DMS114 treated with DMSO at 0.1 percent for 48 hours (cell line): ENCODE measurements at regions not wholly inside any gene's neighbourhood (a gene's known extent, or its start where the extent isn't known, plus 50 kb on each side); places are given as distances from the start of the nearest gene placed in this dataset.
"Not testable (repeated sequence)": the region's sequence is repeated elsewhere in the genome, so short reads cannot be mapped to it uniquely, and the experiment has no call there.

ENCODE experiments used
- DNase-seq: peaks from one replicate; lab custom pipeline; 2025; ENCODE audit not compliant: unreplicated experiment; lab: John Stamatoyannopoulos, UW

GRCh38 chr2:8367833-8368232 lies 314.0 kb upstream of the ID2 start:
- no peak for DNase-seq

- DNase-seq = no peak
Measured at GRCh38 chr2:8368463-8368862, 313.4 kb upstream of the ID2 start.

GRCh38 chr2:8369522-8369921 lies 312.3 kb upstream of the ID2 start:
- no peak for DNase-seq

DNA sequence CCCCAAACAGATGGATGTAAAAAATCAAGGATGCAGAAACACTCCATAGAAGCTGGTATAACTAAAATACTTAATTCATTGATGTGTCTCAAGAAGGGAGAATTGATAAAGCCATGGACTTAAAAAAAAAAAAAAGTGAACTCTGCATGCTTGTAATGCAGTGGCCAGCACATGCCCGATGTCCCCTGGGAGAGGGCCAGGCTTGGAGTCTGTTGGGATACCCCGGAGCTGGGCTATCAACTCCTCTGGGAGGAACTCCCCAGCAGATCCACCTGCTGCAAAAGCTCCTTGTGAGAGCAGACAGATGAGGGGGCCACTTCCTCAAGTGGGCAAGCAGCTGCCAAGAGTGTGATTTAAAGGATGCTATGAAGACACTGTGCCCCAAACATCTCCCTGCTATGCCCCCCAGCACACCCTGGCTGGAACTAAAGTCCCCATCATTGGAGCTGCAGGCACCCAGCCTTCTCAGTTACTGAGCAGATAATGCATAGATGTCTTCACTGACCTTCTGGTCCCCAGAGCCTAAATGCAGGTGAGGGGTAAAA lies 311.5 kb upstream of the ID2 start:
- no peak for DNase-seq

DNA sequence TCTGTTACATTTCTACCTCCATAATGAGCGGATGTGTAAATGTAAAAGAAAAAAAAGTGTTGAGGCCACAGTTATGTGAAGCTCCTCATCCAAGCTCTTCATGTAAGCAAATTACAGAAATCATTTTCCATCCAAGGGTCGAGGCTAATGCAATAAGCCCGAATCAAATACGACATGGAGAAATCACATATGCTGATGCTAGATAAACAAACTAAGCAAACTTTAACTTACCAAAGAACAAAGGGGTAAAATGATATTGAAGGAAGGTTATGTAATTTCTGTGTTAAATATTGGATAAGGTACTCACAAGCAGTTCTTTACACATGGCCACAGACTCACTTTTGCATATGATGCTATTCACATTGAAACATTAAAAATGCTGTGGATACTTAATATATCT lies 310.2 kb upstream of the ID2 start:
- DNase-seq = no peak

GRCh38 chr2:8374782-8375181 lies 307.1 kb upstream of the ID2 start:
- DNase-seq = no peak

GRCh38 chr2:8376603-8377410 lies 305.0 kb upstream of the ID2 start:
- no peak for DNase-seq

DNA sequence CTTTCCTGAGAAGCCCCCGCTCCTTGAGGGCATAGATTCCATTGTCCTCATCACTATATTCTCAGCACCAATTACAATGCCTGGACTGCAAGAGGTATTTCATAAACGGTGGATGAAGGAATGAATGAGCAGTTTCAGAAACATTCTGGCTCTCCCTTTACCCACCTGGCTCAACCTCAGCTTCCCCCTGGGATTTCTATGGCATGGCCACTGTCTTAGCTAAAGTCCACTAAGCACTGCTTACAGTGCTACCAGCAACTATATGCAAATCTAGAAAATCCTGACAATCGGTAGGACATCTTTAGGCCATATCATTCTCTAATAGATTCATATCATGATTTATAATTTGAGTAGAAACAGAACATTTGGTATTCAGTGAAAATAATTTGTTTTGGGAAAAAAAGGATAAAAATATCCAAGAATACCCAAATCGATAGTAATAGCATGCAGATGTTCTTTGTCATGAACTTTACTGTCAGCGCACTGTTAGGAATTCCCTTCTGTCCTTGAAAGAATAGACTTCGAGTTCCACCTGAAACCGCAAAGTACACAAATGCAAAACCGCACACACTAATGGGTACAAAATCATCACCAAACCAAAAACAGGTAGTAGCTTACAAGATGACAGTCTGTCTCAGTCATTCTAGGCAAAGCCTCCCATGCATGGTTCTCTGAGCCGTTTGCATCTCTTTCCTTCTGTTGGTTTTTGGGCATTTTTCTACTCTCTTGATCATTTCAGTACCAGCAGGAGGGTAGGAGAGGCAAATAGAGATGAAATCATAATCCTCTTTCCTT lies 303.6 kb upstream of the ID2 start:
- no peak for DNase-seq

- DNase-seq = no peak
Measured at GRCh38 chr2:8379128-8379527, 302.7 kb upstream of the ID2 start.

DNA sequence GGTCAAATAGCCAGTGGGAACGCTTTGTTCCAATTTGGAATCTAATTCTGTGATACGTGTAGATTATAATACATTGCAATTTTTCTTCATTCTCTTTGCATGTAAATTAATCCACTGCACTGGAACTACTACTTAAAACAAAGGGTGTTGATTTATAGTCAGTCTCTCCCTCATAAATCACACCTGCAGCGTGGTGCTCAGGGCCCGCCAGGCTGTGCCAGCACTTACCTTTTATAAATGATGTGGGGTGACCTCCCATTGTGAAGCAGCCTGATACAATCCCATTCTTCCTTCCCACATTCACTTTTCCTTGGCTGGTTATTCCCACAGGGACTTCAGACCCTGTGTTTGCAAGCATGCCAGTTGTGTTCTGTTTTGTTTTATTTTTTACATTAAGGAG lies 302.3 kb upstream of the ID2 start:
- DNase-seq = no peak

DNA sequence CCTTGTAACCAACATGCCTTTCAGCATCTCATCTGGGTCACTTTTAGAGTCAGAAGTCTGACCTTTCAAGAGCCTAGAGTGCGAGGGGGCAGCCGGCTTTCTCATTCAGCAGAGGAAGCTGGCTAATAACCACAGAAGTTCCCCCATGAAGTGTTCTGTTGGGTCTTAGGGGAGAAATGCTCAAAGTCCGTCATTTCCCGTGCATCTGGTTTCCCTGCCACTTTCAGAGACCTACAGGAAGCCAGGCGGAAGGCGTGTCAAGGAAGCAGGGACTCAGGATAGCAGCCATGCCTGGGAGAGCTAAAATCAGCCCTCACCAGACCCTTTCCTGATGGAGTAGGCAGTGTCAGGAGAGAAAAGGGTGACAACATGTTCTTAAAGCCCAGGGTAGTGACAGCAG lies 301.8 kb upstream of the ID2 start:
- DNase-seq = no peak

DNA sequence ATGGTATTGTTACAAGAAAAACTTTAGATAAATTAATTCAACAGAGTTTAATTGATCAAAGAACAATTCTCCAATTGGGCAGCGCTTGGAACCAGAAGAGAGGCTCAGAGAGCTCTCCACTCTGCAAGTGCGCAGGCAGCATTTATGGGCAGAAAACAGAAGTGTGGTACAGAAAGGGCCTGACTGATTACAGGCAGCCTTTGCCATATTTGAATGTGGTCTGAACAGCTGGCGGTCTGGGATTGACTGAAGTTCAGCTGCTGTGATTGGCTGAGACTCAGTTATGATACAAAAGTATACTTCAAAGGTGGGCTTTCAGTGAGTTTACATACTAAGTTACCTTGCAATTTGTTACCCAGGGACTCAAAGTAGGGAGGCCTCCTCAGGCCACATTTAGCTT lies 301.3 kb upstream of the ID2 start:
- no peak for DNase-seq

- DNase-seq = no peak
Measured at GRCh38 chr2:8382485-8382884, 299.4 kb upstream of the ID2 start.

GRCh38 chr2:8386748-8387147 lies 295.1 kb upstream of the ID2 start:
- DNase-seq = not testable (repeated sequence)

- no peak for DNase-seq
Measured at GRCh38 chr2:8388781-8389180, 293.1 kb upstream of the ID2 start.

DNA sequence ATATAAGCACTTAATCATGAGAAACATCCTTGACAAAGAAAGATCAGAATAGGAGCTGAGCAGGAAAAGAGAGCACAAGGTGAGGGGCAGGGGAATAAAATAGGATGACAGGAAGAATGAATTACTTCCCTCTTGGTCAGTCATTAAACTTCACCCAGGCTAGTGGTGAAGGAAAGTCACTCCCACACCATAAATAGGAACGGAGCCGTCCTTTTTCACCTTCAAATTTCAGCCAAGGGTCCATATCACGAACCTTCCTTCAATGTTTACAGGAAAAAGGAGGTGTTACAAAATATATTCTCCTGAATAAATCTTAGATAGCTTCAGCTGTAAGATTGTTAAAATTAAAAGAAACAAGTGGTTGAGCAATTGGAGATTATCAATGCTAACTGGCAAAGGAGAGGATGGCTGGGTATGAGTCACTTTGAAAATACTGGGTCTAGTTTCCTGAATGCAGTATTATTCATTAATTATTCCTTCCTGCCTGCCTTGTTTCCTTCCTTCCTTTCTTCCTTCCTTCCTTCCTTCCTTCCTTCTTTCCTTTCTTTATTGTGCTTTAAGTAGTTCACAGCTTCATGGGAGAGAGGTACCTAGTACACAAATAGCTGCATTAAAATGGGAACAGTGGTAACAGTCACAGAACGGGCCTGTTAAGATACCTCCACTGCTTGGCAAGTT lies 292.3 kb upstream of the ID2 start:
- DNase-seq = no peak

GRCh38 chr2:8391126-8391525 lies 290.7 kb upstream of the ID2 start:
- DNase-seq = no peak

GRCh38 chr2:8391584-8391983 lies 290.3 kb upstream of the ID2 start:
- DNase-seq = no peak

GRCh38 chr2:8392098-8392866 lies 289.6 kb upstream of the ID2 start:
- DNase-seq = no peak

DNA sequence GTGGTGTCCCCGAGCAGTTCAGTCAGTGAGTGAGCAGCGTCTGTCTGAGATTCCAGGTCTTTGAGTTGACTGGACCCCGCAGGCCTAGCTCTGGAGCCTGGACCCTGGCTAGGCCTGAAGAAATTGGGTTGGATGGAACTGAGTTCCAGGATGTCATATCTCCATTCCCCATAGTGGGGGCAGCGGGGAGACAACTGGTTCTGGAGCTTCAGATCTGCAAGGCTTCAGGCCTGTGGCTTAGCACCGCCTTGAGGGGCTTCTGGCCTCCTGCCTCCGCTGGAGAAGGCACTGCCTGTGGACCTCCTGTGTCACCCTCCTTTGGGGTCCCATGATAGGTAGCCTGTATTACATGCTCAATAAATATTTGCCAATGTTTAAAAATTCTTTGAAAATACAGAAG lies 288.4 kb upstream of the ID2 start:
- DNase-seq = no peak

DNA sequence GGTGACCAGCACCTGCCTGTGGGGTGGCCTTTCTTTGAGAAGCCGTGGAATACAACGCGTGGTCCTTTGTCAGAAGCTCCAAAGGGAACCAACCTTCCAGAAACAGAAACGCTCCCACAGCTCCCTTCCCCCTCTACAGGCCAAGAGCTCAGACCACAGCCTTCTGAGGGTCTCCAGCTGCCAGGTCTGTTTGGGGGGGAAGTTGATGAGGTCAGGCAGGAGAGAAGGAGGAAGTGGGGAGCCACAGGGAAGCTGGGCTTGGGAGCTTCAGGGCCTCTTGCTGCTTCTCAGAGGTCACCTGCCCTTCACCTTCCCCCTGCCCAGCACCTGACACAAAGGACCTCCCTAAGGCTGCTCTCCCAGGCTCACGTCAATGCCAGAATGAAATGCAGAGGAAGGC lies 287.7 kb upstream of the ID2 start:
- no peak for DNase-seq
